ENCODE measurements at regions not wholly inside any gene's neighbourhood (a gene's known extent, or its start where the extent isn't known, plus 50 kb on each side); places are given as distances from the start of the nearest gene placed in this dataset.
"Not testable (repeated sequence)": the region's sequence is repeated elsewhere in the genome, so short reads cannot be mapped to it uniquely, and the experiment has no call there.

- not testable (repeated sequence) for DNase-seq
Measured at GRCh38 chr9:64130325-64130724, 1154.7 kb downstream of the FOXD4L5 start.

DNA sequence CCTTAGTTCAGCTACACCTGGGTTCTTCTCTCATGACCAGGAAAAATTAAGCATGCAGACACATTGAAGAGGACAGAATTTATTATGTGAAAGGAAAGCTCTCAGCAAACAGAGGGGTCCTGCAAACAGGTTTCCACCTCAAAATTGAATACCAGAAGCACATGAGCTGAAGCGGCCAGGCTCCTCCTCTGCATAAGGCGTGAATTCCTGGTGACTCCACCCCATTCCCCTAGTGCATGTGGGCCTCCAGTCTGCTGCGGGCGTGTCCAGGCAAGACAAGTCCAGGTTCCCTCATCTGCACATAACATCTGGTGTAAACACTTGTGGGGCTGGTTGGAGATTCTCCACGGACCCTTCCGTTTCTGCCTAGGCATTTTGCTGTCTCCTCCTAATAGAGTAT, 1156.4 kb downstream of the FOXD4L5 start:
- no peak for DNase-seq

- not testable (repeated sequence) for DNase-seq
Measured at GRCh38 chr9:64121602-64122001, 1163.4 kb downstream of the FOXD4L5 start.

- DNase-seq = not testable (repeated sequence)
Measured at GRCh38 chr9:64117329-64117728, 1167.7 kb downstream of the FOXD4L5 start.

DNA sequence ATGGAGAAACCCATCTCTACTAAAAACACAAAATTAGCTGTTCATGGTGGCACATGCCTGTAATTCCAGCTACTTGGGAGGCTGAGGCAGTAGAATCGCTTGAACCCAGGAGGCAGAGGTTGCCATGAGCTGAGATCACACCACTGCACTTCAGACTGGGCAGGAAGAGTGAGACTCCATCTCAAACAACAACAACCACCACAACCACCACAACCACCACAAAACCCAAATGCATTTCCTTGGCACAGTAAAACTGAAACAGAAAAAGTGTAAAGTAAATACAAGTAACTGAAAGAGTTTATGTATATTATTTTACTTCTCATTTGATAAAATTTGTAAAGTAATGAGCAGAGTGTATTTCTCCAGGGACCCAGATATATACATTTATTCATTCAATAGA, 1177.1 kb downstream of the FOXD4L5 start:
- DNase-seq = peak in 1 of 5 experiments; percentile 37

DNA sequence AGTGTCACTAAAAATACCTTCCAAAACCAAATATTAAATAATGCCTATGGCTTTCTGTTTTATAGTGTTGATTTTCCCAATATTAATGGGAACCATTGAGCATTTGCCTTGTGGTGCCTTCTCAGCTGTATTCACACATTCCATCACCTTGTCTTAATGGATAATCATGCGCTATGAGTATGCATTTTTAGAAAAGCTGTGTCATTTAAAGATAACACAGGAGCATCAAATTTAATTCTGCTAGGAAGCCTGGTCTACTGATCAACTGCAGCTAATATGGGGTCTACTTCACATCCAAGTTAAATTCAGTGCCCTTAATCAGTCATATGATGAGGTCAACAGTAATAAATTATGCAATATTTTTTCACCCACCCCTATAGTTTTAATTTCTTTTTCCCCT, 1177.8 kb downstream of the FOXD4L5 start:
- DNase-seq = not testable (repeated sequence)

- not testable (repeated sequence) for DNase-seq
Measured at GRCh38 chr9:64105193-64105592, 1179.8 kb downstream of the FOXD4L5 start.

DNA sequence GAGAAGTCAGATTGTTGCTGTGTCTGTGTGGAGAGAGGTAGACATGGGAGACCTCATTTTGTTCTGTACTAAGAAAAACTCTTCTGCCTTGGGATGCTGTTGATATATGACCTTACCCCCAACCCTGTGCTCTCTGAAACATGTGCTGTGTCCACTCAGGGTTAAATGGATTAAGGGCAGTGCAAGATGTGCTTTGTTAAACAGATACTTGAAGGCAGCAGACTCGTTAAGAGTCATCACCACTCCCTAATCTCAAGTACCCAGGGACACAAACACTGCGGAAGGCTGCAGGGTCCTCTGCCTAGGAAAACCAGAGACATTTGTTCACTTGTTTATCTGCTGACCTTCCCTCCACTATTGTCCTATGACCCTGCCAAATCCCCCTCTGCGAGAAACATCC, 1183.5 kb downstream of the FOXD4L5 start:
- not testable (repeated sequence) for DNase-seq

- DNase-seq = not testable (repeated sequence)
Measured at GRCh38 chr9:64100571-64101155, 1184.3 kb downstream of the FOXD4L5 start.

- DNase-seq = not testable (repeated sequence)
Measured at GRCh38 chr9:64085998-64086397, 1199.0 kb downstream of the FOXD4L5 start.

DNA sequence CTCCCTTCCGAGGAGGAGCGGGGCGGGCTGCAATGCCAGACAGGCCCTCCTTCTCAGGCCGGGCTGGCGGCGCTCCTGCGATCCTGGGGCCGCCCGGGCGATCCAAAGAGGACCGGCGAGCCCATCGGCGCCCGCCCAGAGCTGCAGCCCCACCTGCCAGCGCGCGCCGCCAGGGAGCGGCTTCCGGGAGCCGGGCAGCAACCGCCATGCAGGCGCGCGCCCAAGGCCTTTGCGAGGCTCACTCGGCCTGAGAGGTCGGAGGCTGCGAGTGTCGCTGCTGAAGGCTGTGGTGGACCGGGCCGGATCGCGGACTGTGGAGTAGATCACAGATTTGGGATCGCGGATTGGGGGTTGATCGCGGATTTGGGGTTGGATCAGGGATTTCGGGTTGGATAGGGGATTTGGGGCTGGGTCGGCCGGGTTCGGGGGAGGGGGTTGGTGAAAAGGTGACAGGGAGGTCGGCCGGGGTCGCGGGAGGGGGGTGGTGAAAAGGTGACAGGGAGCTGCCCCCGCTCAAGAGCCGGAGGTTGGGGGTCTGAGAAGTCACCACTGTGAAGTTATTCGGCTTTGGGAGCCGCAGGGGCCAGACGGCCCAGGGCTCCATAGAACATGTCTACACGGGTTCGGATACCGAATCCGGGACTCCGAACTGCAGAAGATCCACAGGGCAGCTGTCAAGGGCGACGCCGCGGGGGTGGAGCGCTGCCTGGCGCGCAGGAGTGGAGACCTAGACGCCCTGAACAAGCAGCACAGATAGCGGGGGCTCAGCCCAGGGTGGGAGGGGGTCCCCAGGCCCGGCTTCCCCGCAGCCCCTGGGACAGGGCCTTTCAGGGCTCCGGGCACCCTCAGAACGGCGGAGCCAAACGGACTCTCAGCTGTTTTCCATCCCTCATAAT, 1213.4 kb downstream of the FOXD4L5 start:
- DNase-seq = not testable (repeated sequence)

DNA sequence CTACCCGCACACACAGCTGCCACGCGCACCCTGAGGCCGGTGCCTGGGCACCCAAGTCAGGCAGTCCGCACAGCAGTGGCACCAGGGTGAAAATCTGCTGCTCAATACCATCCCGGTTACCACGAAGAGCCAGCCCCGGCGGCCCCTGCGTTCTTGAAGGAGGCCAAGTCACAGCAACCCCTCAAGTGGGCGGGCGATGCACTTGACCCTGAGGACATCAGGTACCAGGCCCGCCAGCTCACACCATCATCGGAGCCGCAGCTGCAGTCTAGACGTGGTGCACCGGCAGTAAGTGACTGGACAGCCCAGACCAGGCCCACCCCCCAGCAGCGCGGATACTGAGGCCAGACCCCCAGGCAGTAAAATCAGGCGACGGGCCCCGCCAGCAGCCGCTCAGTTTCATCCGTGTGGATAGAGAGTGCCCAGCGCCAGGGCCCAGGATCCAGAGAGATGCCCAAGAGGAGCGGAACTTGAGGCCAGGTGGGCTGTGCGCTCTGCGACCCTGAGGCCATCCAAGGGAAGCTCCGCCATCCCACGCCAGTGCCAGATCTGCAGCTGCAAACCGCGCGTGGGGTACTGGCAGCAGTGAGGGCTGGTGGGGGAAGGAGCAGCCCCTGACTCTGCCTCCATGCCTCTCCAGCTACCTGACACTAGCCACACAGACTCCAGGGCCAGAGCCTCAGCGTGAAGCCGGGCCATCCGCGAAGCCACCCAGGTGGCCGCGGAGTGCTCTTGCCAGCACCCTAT, 1214.2 kb downstream of the FOXD4L5 start:
- DNase-seq = not testable (repeated sequence)

GRCh38 chr9:64070083-64070482, 1214.9 kb downstream of the FOXD4L5 start:
- DNase-seq = not testable (repeated sequence)

- no peak for DNase-seq
Measured at GRCh38 chr9:64066736-64067368, 1218.2 kb downstream of the FOXD4L5 start.

DNA sequence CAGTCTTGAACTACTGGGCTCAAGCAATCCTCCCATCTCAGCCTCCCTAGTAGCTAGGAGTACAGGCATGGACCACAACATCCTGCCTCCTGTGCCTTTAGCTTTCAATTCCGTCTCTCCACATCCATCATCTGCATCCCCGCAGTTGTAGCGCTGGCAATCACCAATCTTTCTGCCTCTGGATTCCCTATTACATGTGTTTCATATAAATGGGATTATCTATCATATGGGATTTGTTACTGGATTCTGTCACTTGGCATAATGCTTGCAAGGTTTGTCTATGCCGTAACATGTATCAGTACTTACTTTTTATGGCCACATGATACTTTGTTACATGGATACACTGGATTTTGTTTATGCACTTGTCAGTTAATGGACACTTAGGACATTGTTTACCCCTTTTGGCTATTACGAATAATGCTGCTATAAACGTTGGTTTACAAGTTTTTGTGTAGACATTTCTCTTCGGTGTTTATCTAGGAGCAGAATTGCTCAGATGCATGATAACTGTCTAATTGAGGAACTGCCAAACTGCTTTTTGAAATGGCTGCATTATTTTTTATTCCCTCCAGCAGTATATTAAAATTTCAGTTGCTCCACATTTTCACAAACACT, 1223.9 kb downstream of the FOXD4L5 start:
- DNase-seq = no peak

- DNase-seq = not testable (repeated sequence)
Measured at GRCh38 chr9:64058070-64058469, 1226.9 kb downstream of the FOXD4L5 start.

- no peak for DNase-seq
Measured at GRCh38 chr9:64057553-64057952, 1227.5 kb downstream of the FOXD4L5 start.

DNA sequence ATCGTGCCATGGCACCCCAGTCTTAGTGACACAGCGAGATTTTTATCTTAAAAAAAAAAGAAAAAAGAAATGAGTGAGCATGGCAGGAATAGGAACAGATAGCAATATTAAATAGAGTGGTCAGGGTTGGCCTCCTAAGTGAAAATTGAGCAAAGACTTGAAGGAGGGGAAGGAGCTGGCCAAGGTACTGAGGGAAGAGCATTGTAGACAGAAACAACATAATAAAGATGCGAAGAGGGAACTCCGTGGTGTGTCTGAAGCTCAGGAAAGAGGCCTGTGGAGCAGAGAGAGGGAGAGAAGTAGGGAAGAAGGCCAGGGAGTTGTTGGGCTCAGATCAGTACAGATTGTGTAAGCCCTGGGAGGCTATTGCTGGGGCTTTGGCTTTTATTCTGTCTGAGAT, 1256.1 kb downstream of the FOXD4L5 start:
- DNase-seq = not testable (repeated sequence)

DNA sequence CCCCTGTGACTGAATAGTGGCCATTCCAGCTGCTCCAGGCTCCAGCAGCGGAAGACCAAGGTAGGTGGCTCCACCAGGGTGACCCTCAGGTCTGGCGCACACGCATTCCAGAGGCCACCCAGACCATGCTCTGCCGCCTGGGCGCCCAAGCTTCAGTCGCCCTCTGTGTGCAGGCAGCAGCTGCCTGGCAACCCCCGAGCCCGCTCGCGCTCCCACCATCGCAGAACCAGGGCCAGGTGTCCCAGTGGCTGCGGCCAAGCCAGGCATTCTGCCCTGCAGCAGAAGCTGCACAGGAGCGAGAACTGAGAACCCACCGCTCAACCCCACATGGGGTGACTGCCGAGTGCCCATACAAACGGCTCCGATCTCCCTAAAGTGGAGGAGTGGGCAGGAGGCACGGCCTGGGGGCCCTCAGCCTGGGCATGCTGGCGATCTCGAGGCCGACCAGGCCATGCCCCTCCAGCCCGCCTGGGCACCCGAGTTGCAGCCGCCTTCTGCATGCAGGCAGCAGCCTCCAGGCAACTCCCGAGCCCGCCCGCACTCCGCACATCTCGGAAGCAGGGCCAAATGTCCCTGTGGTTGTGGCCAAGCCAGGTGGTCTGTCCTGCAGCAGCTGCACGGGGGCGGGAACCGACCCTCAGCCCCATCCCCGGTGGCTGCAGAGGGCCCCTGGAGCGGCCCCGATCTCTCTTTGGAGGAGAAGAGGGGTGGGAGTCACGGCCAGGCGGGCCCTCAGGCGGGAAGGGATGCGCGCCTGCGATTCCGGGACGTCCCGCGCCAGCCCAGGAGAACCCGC, 1264.1 kb downstream of the FOXD4L5 start:
- DNase-seq = not testable (repeated sequence)

DNA sequence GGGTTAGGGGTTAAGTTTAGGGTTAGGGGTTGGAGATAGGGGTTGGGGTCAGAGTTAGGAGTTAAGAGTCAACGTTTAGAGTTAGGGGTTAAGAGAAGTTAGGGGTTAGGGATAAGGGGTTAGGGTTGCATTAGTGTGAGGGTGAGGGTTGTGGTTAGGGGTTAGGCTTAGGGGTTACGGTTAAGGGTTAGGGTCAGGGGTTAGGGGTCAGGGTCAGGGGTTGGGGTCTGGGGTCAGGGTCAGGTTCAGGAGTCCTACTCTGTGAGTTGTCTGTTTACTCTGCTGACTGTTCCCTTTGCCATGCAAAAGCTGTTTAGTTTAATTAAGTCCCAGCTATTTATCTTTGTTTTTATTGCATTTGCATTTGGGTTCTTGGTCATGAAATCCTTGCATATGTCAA, 1267.3 kb downstream of the FOXD4L5 start:
- not testable (repeated sequence) for DNase-seq

DNA sequence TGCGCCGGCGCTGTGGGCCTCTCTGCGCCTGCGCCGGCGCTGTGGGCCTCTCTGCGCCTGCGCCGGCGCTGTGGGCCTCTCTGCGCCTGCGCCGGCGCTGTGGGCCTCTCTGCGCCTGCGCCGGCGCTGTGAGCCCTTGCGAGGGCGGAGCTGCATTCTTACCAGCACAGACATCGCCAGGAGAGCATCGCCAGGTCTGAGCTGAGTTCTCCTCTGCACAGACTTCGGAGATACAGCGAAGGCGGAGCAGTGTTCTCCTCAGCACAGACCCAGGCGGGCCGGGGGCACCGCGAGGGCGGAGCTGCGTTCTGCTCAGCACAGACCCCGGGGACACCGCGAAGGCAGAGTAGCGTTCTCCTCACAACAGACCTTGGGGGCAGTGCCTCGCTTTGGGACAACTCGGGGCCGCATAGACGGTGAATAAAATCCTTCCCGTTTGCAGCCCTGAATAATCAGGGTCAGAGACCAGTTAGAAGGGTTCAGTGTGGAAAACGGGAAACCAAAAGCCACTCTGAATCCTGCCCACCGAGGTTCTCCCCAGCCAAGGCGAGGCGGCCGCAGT, 1268.1 kb downstream of the FOXD4L5 start:
- DNase-seq = peak in 2 of 5 experiments; percentile 9 to 24
